ENCODE measurements at regions not wholly inside any gene's neighbourhood (a gene's known extent, or its start where the extent isn't known, plus 50 kb on each side); places are given as distances from the start of the nearest gene placed in this dataset.

GRCh38 chr15:31440754-31441311 lies 114.2 kb downstream of the KLF13 start:
- peak; percentile 63 for ATAC-seq
- Histone ChIP-seq H3K27me3 (ENCODE audit: control insufficient read depth in 2 of 2, insufficient read depth in 2 of 2, low read length in 2 of 2) (no peaks in the 10 kb centered on the region), H3K9me3 (ENCODE audit: control insufficient read depth in 2 of 3, low read length in 3 of 3) (no peaks in the 10 kb centered on the region), H3K4me3 (ENCODE audit: low read length) (peak overlapping the region; percentile 43), H3K36me3 (ENCODE audit: control insufficient read depth in 2 of 3, insufficient read depth in 3 of 3, low read length in 3 of 3) (no peaks in the 10 kb centered on the region), H3K27ac (ENCODE audit: low read depth, low read length) (peak overlapping the region; percentile 64), H3K4me1 (ENCODE audit: control insufficient read depth in 2 of 2, insufficient read depth in 2 of 2, low read length in 2 of 2) (peaks cover 32 to 50% of the 10 kb centered on the region in 2 donors)
- intact Hi-C loops (cut with micrococcal nuclease) = no loop called here
- H3K4me1 Mint-ChIP-seq = peaks cover 22 to 71% (median 58%) of the 10 kb centered on the region in 7 donors
- peak in 3 of 9 donors; percentile 31 to 74 (median 42) for DNase-seq
- POLR2A ChIA-PET = interaction anchor here (0.6 to 10.7 kb wide), 11 partner anchors 15 to 180 kb away, joined by 3 to 210 read pairs (median 5); no protein-coding TSS in a partner anchor
- CTCF ChIA-PET = interaction anchor here (1.1 to 4.0 kb wide), 6 partner anchors 14 to 240 kb away, joined by 3 to 65 read pairs (median 5); no protein-coding TSS in a partner anchor
- H3K36me3 Mint-ChIP-seq = no peaks in the 10 kb centered on the region
- H3K9me3 Mint-ChIP-seq = peaks cover 0 to 1% (median 0%) of the 10 kb centered on the region in 11 donors
- peak overlapping the region; percentile 51 to 100 (median 84) for H3K27ac Mint-ChIP-seq
- no peaks in the 10 kb centered on the region for H3K27me3 Mint-ChIP-seq
- peak overlapping the region; percentile 65 to 87 (median 77) for H3K4me3 Mint-ChIP-seq

- H3K9me3 ChIP-seq (ENCODE audit: control insufficient read depth in 2 of 3, low read length in 3 of 3) = no peaks in the 10 kb centered on the region
- Mint-ChIP-seq H3K4me1 (peaks cover 19 to 57% (median 44%) of the 10 kb centered on the region in 7 donors), H3K9me3 (peaks cover 0 to 1% (median 0%) of the 10 kb centered on the region in 11 donors), H3K4me3 (peak overlapping the region; percentile 21 to 84 (median 72)), H3K27ac (peak overlapping the region; percentile 11 to 100 (median 63)), H3K27me3 (no peaks in the 10 kb centered on the region), H3K36me3 (no peaks in the 10 kb centered on the region)
- H3K4me1 ChIP-seq (ENCODE audit: control insufficient read depth in 2 of 2, insufficient read depth in 2 of 2, low read length in 2 of 2) = peaks cover 18 to 36% of the 10 kb centered on the region in 2 donors
- no peaks in the 10 kb centered on the region for H3K27me3 ChIP-seq (ENCODE audit: control insufficient read depth in 2 of 2, insufficient read depth in 2 of 2, low read length in 2 of 2)
- intact Hi-C loops (cut with micrococcal nuclease) = no loop called here
- ATAC-seq (no peak), DNase-seq (no peak)
- ChIA-PET POLR2A (interaction anchor here (0.5 to 1.9 kb wide), 3 partner anchors 33 to 113 kb away, joined by 3 to 7 read pairs (median 3); no protein-coding TSS in a partner anchor), CTCF (no interaction called here)
- H3K4me3 ChIP-seq (ENCODE audit: low read length) = no peak overlapping the region
- H3K36me3 ChIP-seq (ENCODE audit: control insufficient read depth in 2 of 3, insufficient read depth in 3 of 3, low read length in 3 of 3) = no peaks in the 10 kb centered on the region
- H3K27ac ChIP-seq (ENCODE audit: low read depth, low read length) = no peak overlapping the region
These were observed 115.6 kb downstream of the KLF13 start for GRCh38 chr15:31442226-31442625.

GRCh38 chr15:31442699-31443111 lies 116.1 kb downstream of the KLF13 start:
- Mint-ChIP-seq H3K36me3 (no peaks in the 10 kb centered on the region), H3K4me1 (peaks cover 18 to 53% (median 39%) of the 10 kb centered on the region in 7 donors), H3K27ac (peak overlapping the region in 5 of 9 donors; percentile 33 to 100 (median 76)), H3K9me3 (peaks cover 0 to 1% (median 0%) of the 10 kb centered on the region in 11 donors), H3K27me3 (no peaks in the 10 kb centered on the region), H3K4me3 (peak overlapping the region in 6 of 10 donors; percentile 25 to 84 (median 72))
- Histone ChIP-seq H3K4me3 (ENCODE audit: low read length) (no peak overlapping the region), H3K9me3 (ENCODE audit: control insufficient read depth in 2 of 3, low read length in 3 of 3) (no peaks in the 10 kb centered on the region), H3K27ac (ENCODE audit: low read depth, low read length) (no peak overlapping the region), H3K36me3 (ENCODE audit: control insufficient read depth in 2 of 3, insufficient read depth in 3 of 3, low read length in 3 of 3) (no peaks in the 10 kb centered on the region), H3K4me1 (ENCODE audit: control insufficient read depth in 2 of 2, insufficient read depth in 2 of 2, low read length in 2 of 2) (peaks cover 13 to 31% of the 10 kb centered on the region in 2 donors), H3K27me3 (ENCODE audit: control insufficient read depth in 2 of 2, insufficient read depth in 2 of 2, low read length in 2 of 2) (no peaks in the 10 kb centered on the region)
- no peak for ATAC-seq
- POLR2A ChIA-PET = interaction anchor here (0.5 to 1.6 kb wide), 2 partner anchors 32 to 44 kb away, joined by 3 to 4 read pairs; no protein-coding TSS in a partner anchor
- DNase-seq = no peak
- CTCF ChIA-PET = no interaction called here
- intact Hi-C loops (cut with micrococcal nuclease) = no loop called here

- Mint-ChIP-seq H3K36me3 (no peaks in the 10 kb centered on the region), H3K4me3 (no peak overlapping the region), H3K4me1 (peaks cover 20 to 44% (median 31%) of the 10 kb centered on the region in 7 donors), H3K9me3 (peaks cover 0 to 6% (median 0%) of the 10 kb centered on the region in 11 donors), H3K27me3 (no peaks in the 10 kb centered on the region), H3K27ac (no peak overlapping the region)
- H3K9me3 ChIP-seq (ENCODE audit: control insufficient read depth in 2 of 3, low read length in 3 of 3) = no peaks in the 10 kb centered on the region
- peaks cover 3 to 22% of the 10 kb centered on the region in 2 donors for H3K4me1 ChIP-seq (ENCODE audit: control insufficient read depth in 2 of 2, insufficient read depth in 2 of 2, low read length in 2 of 2)
- DNase-seq (no peak), ATAC-seq (no peak)
- H3K27me3 ChIP-seq (ENCODE audit: control insufficient read depth in 2 of 2, insufficient read depth in 2 of 2, low read length in 2 of 2) = no peaks in the 10 kb centered on the region
- ChIA-PET POLR2A (interaction anchor here (0.7 kb wide), 1 partner anchor 116 kb away, joined by 3 read pairs; no protein-coding TSS in a partner anchor), CTCF (no interaction called here)
- no peak overlapping the region for H3K27ac ChIP-seq (ENCODE audit: low read depth, low read length)
- no peak overlapping the region for H3K4me3 ChIP-seq (ENCODE audit: low read length)
- intact Hi-C loops (cut with micrococcal nuclease) = no loop called here
- no peaks in the 10 kb centered on the region for H3K36me3 ChIP-seq (ENCODE audit: control insufficient read depth in 2 of 3, insufficient read depth in 3 of 3, low read length in 3 of 3)
These were observed 118.2 kb downstream of the KLF13 start for GRCh38 chr15:31444844-31445243.

GRCh38 chr15:31446546-31446945 lies 119.9 kb downstream of the KLF13 start:
- intact Hi-C loops (cut with micrococcal nuclease) = no loop called here

GRCh38 chr15:31447931-31448634 lies 121.4 kb downstream of the KLF13 start:
- Mint-ChIP-seq H3K4me3 (peak overlapping the region in 3 of 10 donors; percentile 9 to 31 (median 16)), H3K27me3 (no peaks in the 10 kb centered on the region), H3K27ac (peak overlapping the region in 2 of 9 donors; percentile 7 to 49), H3K36me3 (peaks cover 0 to 3% (median 0%) of the 10 kb centered on the region in 5 donors), H3K4me1 (peaks cover 10 to 21% (median 14%) of the 10 kb centered on the region in 7 donors), H3K9me3 (peaks cover 0 to 12% (median 3%) of the 10 kb centered on the region in 11 donors)
- Histone ChIP-seq H3K36me3 (ENCODE audit: control insufficient read depth in 2 of 3, insufficient read depth in 3 of 3, low read length in 3 of 3) (no peaks in the 10 kb centered on the region), H3K27me3 (ENCODE audit: control insufficient read depth in 2 of 2, insufficient read depth in 2 of 2, low read length in 2 of 2) (no peaks in the 10 kb centered on the region), H3K9me3 (ENCODE audit: control insufficient read depth in 2 of 3, low read length in 3 of 3) (no peaks in the 10 kb centered on the region), H3K4me3 (ENCODE audit: low read length) (no peak overlapping the region), H3K27ac (ENCODE audit: low read depth, low read length) (no peak overlapping the region), H3K4me1 (ENCODE audit: control insufficient read depth in 2 of 2, insufficient read depth in 2 of 2, low read length in 2 of 2) (peaks cover 0 to 6% of the 10 kb centered on the region in 2 donors)
- peak; percentile 45 for ATAC-seq
- intact Hi-C loops (cut with micrococcal nuclease) = loop anchor here in 1 of 2 donors (2.0 kb wide), 1 partner anchor 25 kb away; no protein-coding TSS in a partner anchor
- CTCF ChIA-PET = interaction anchor here (1.3 kb wide), 1 partner anchor 241 kb away, joined by 3 read pairs; no protein-coding TSS in a partner anchor
- DNase-seq = no peak
- POLR2A ChIA-PET = interaction anchor here (0.5 to 1.9 kb wide), 7 partner anchors 10 to 206 kb away, joined by 3 to 8 read pairs (median 4); no protein-coding TSS in a partner anchor

More at GRCh38 chr15:31446546-31446945, 119.9 kb downstream of the KLF13 start:
- ChIA-PET POLR2A (no interaction called here), CTCF (no interaction called here)
- H3K27me3 Mint-ChIP-seq = no peaks in the 10 kb centered on the region
- Histone ChIP-seq H3K4me3 (ENCODE audit: low read length) (no peak overlapping the region), H3K4me1 (ENCODE audit: control insufficient read depth in 2 of 2, insufficient read depth in 2 of 2, low read length in 2 of 2) (peaks cover 0 to 10% of the 10 kb centered on the region in 2 donors), H3K36me3 (ENCODE audit: control insufficient read depth in 2 of 3, insufficient read depth in 3 of 3, low read length in 3 of 3) (no peaks in the 10 kb centered on the region), H3K9me3 (ENCODE audit: control insufficient read depth in 2 of 3, low read length in 3 of 3) (no peaks in the 10 kb centered on the region), H3K27me3 (ENCODE audit: control insufficient read depth in 2 of 2, insufficient read depth in 2 of 2, low read length in 2 of 2) (no peaks in the 10 kb centered on the region), H3K27ac (ENCODE audit: low read depth, low read length) (no peak overlapping the region)
- DNase-seq (no peak), ATAC-seq (no peak)
- peaks cover 15 to 37% (median 24%) of the 10 kb centered on the region in 7 donors for H3K4me1 Mint-ChIP-seq
- peaks cover 0 to 3% (median 0%) of the 10 kb centered on the region in 5 donors for H3K36me3 Mint-ChIP-seq
- peaks cover 0 to 12% (median 3%) of the 10 kb centered on the region in 11 donors for H3K9me3 Mint-ChIP-seq
- H3K4me3 Mint-ChIP-seq = no peak overlapping the region
- no peak overlapping the region for H3K27ac Mint-ChIP-seq
